NCI-H128 (cell line): ENCODE measurements at regions not wholly inside any gene's neighbourhood (a gene's known extent, or its start where the extent isn't known, plus 50 kb on each side); places are given as distances from the start of the nearest gene placed in this dataset.

Experiments used
- DNase-seq: peaks from one replicate; lab custom pipeline; 2025; ENCODE audit not compliant: unreplicated experiment; lab: John Stamatoyannopoulos, UW

- DNase-seq = no peak
Observed at GRCh38 chr7:11895337-11895736, 63.3 kb upstream of the THSD7A start.

GRCh38 chr7:11896663-11897062, 64.7 kb upstream of the THSD7A start:
- no peak for DNase-seq

- no peak for DNase-seq
Observed at GRCh38 chr7:11899247-11899646, 67.2 kb upstream of the THSD7A start.

GRCh38 chr7:11910253-11910652, 78.3 kb upstream of the THSD7A start:
- no peak for DNase-seq

- DNase-seq = peak; percentile 6
Observed at GRCh38 chr7:11911900-11912299, 79.9 kb upstream of the THSD7A start.

GRCh38 chr7:11914645-11915044, 82.6 kb upstream of the THSD7A start:
- no peak for DNase-seq

- DNase-seq = no peak
Observed at GRCh38 chr7:11923376-11923930, 91.5 kb upstream of the THSD7A start.

- DNase-seq = no peak
Observed at GRCh38 chr7:11931307-11931706, 99.3 kb upstream of the THSD7A start.

- DNase-seq = no peak
Observed at GRCh38 chr7:11934796-11935195, 102.8 kb upstream of the THSD7A start.

- DNase-seq = no peak
Observed at GRCh38 chr7:11935905-11936304, 103.9 kb upstream of the THSD7A start.

GRCh38 chr7:11946794-11947193, 114.8 kb upstream of the THSD7A start:
- no peak for DNase-seq

GRCh38 chr7:11950281-11950680, 118.3 kb upstream of the THSD7A start:
- DNase-seq = no peak

GRCh38 chr7:11950942-11951341, 118.9 kb upstream of the THSD7A start:
- no peak for DNase-seq

- DNase-seq = no peak
Observed at GRCh38 chr7:11951909-11952308, 119.9 kb upstream of the THSD7A start.

- DNase-seq = no peak
Observed at GRCh38 chr7:11952972-11953371, 121.0 kb upstream of the THSD7A start.

- DNase-seq = no peak
Observed at GRCh38 chr7:11956991-11957390, 125.0 kb upstream of the THSD7A start.

- no peak for DNase-seq
Observed at GRCh38 chr7:11957956-11958355, 126.0 kb upstream of the THSD7A start.

GRCh38 chr7:11959121-11959520, 127.1 kb upstream of the THSD7A start:
- no peak for DNase-seq

- DNase-seq = no peak
Observed at GRCh38 chr7:11960621-11961020, 128.6 kb upstream of the THSD7A start.

- DNase-seq = no peak
Observed at GRCh38 chr7:11969643-11970042, 137.6 kb upstream of the THSD7A start.

- no peak for DNase-seq
Observed at GRCh38 chr7:11970132-11970531, 138.1 kb upstream of the THSD7A start.

GRCh38 chr7:11985376-11985775, 153.4 kb upstream of the THSD7A start:
- no peak for DNase-seq

GRCh38 chr7:11985971-11986370, 154.0 kb upstream of the THSD7A start:
- no peak for DNase-seq

- no peak for DNase-seq
Observed at GRCh38 chr7:11988186-11988585, 156.2 kb upstream of the THSD7A start.
